ENCODE measurements at regions not wholly inside any gene's neighbourhood (a gene's known extent, or its start where the extent isn't known, plus 50 kb on each side); places are given as distances from the start of the nearest gene placed in this dataset.

GRCh38 chr18:40907842-40908241 lies 1047.2 kb upstream of the PIK3C3 start:
- TF ChIP-seq, protein P1, sequence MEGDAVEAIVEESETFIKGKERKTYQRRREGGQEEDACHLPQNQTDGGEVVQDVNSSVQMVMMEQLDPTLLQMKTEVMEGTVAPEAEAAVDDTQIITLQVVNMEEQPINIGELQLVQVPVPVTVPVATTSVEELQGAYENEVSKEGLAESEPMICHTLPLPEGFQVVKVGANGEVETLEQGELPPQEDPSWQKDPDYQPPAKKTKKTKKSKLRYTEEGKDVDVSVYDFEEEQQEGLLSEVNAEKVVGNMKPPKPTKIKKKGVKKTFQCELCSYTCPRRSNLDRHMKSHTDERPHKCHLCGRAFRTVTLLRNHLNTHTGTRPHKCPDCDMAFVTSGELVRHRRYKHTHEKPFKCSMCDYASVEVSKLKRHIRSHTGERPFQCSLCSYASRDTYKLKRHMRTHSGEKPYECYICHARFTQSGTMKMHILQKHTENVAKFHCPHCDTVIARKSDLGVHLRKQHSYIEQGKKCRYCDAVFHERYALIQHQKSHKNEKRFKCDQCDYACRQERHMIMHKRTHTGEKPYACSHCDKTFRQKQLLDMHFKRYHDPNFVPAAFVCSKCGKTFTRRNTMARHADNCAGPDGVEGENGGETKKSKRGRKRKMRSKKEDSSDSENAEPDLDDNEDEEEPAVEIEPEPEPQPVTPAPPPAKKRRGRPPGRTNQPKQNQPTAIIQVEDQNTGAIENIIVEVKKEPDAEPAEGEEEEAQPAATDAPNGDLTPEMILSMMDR (IDR thresholded peaks at IDR 0.05), result no peak
- TF ChIP-seq POLR2A (IDR thresholded peaks at IDR 0.05), result no peak
